ENCODE measurements at regions not wholly inside any gene's neighbourhood (a gene's known extent, or its start where the extent isn't known, plus 50 kb on each side); places are given as distances from the start of the nearest gene placed in this dataset.
"Not testable (repeated sequence)": the region's sequence is repeated elsewhere in the genome, so short reads cannot be mapped to it uniquely, and the experiment has no call there.

GRCh38 chr2:234876621-234877020 lies 75.2 kb upstream of the SH3BP4 start:
- not testable (repeated sequence) for TF ChIP-seq CTCF (IDR thresholded peaks at IDR 0.05; ENCODE audit: borderline replicate concordance, extremely low read depth, low read length, poor library complexity, severe bottlenecking); EZH2 (IDR thresholded peaks at IDR 0.05; ENCODE audit: borderline replicate concordance, low read depth, low read length, severe bottlenecking)

Measured in DND-41 (cell line).